ENCODE measurements at regions not wholly inside any gene's neighbourhood (a gene's known extent, or its start where the extent isn't known, plus 50 kb on each side); places are given as distances from the start of the nearest gene placed in this dataset.

GRCh38 chr1:24981631-24982005 lies 51.5 kb upstream of the RUNX3 start:
- DNase-seq = no peak

DNA sequence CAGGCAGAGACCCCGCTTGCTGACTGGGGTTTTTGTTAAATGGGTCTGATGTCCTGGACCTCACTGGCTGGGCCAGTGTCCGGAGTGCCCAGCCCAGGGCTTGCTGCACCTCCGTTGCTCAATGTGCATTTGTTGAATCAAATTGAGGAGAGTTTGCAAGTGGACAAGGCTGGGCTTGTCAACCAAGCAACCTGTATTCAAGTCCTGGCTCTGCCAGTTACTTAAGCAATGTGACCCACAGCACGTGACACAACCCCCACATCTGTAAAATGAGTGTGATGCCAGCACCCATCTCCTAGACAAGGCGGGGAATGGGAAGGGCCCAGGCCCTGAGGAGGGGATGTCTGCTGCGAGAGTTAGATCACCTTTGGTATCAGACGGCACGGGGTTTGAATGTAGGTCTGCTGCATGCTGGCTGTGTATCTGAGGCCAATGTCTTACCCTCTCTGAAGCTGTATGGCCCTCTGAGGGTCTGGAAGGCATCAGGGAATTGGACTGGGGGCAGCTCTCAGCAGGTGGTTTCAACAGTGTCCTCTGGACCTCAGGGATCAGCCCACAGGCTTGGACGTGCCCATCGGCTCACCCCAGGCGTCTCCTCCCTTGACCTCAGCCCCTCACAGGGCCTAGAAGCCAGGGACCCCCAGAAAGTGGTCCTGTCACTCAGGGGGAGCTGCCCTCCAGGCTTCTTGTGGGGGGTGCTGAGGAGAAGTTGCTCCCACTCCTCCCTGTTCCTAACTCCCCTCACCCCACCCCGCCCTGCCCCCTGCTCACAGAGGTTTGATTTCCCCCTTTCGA lies 51.0 kb upstream of the RUNX3 start:
- no peak for DNase-seq
